H4 (cell line): ENCODE measurements at regions not wholly inside any gene's neighbourhood (a gene's known extent, or its start where the extent isn't known, plus 50 kb on each side); places are given as distances from the start of the nearest gene placed in this dataset.

Experiments
- DNase-seq: peaks from one replicate; pipeline ENCODE4 v3.0.0-alpha.2; 2015; ENCODE audit warnings: low spot score

- DNase-seq, result no peak
These were observed 170.1 kb upstream of the PITX1 start for GRCh38 chr5:135204151-135204600.

DNA sequence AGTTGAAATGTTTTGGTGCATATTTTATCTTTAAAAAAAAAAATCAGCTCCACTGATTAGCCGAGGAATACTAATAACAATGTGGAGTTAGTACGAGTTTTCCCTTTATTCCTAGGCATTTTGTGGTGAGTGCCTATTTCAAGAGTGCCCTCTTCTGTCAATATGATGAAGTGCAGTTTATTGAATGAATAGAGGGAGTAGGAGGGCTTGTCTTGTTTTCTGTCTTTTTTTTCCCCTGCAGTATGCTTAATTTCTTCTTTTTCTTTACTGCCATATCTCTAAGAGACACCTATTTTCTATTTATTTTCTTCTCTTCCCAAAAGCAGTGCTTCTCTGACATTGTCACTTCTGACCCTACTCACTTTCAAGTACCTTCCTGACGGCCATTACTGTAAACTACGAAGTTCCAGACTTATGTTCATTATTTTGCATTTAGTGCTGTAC lies 169.6 kb upstream of the PITX1 start:
- DNase-seq, result no peak

DNA sequence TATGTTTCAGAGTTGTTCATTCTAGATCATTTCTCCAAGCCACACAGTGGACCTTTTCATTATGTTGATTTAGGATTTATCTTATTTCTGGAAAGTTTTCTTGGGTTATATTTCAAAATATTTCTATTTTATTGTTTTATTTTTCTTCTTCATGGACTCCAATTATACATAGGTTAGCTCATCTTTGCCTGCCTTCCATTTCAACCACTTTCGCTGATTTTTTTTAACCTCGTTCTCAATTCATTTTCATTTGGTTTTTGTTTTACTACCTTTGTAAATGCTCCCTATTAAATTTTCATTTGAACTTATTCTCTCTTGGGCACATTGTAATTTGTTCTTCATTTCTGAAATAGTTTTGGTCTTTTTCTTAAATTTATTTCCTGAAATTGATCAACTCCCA lies 169.0 kb upstream of the PITX1 start:
- DNase-seq, result no peak

DNA sequence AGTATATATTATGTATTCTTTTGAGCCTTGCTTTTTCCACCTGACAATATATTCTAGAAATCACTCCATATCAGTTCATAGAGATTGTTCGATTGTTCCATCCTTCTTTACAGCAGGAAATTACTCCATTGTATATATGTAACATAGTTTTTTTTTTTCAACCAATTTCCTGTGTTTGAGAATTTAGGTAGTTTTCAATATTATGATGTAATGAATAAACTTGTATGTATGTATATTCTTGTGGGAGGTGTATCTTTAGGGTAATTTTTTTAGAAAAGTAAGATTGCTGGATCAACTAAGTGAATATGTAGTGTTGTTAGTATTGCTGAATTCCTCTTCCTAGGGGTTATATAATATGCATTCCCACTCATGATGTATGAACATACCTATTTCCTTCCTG lies 165.9 kb upstream of the PITX1 start:
- no peak for DNase-seq

GRCh38 chr5:135196483-135196882 lies 162.5 kb upstream of the PITX1 start:
- DNase-seq, result no peak

DNA sequence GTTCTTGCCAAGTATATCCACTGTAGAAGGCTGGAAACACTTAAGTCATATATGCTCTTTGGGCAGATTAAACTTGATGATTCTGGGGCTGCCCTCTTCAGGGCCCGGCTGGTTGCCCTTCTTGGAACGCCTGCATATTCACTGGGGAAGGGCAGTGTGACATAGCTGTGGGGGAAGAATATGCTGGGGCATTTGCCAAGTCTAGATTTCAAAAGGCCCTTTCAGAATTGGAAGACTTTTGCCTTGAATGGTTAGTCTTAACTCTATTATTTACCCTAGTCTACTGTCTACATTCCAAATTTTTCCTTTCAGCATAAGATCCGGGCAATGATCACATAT lies 161.2 kb upstream of the PITX1 start:
- no peak for DNase-seq

- DNase-seq, result no peak
These were observed 160.7 kb upstream of the PITX1 start for GRCh38 chr5:135194573-135195269.

DNA sequence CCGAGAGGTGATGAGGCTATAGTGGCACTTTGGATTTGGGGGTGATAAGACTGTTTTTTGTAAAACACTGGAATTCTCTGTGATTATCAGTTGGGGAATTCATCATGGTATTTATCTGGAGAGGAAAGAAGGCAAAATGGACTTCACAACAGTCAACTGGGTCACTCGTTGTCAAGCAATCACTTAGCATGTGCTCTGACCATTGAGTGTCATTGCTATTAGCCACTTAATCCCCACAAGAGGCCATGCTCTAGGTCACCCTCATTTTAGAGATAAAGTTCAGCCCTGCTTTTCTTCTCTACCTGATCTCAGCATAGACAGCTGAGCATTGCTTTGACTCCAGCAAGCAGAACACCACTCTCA lies 160.1 kb upstream of the PITX1 start:
- no peak for DNase-seq

- DNase-seq, result peak; percentile 7
These were observed 159.4 kb upstream of the PITX1 start for GRCh38 chr5:135193213-135194125.

DNA sequence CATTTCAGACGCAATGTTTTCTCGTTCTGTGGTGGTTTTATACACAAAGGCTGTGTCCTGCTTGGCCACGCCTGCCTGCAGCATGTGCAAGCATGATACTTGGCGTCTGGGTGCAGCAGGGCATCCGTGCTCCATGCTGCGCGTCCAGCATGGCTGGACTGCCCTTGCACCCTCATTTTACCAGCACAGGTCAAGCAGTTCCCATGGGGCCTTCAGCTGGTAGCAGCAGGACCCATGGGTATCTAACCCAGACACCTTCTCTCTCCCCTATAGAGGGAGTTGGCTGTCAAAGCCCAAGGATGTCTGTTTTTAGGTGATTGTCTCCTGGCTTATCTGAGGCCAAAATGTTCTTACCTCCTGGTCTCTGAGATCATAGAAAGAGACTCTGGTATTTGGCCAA lies 158.3 kb upstream of the PITX1 start:
- DNase-seq, result no peak

GRCh38 chr5:135191084-135191826 lies 157.2 kb upstream of the PITX1 start:
- peak; percentile 83 for DNase-seq

- DNase-seq, result no peak
These were observed 156.5 kb upstream of the PITX1 start for GRCh38 chr5:135190416-135191083.

DNA sequence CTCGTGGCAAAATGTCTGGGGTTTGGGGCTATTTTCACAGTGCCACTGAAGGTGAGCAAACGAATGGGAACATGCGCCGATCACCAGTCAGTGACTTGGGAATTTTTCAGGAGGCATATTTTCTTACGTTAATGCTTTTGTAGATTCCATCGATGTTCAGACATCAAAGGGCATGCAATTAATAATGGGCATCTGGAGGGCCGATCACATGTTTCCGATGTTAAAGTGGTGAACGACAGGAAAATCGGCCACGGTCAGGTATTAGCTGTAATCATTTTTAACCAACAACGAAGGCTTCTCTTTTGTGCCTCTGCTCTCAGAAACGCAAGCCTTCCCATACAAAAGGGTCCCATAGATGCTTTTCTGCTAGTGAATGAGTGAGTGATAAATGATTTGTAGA lies 155.0 kb upstream of the PITX1 start:
- no peak for DNase-seq

GRCh38 chr5:135188233-135188914 lies 154.3 kb upstream of the PITX1 start:
- DNase-seq, result no peak

- DNase-seq, result no peak
These were observed 152.9 kb upstream of the PITX1 start for GRCh38 chr5:135186662-135187522.

GRCh38 chr5:135185481-135186065 lies 151.5 kb upstream of the PITX1 start:
- DNase-seq, result peak; percentile 55

GRCh38 chr5:135184646-135185045 lies 150.6 kb upstream of the PITX1 start:
- DNase-seq, result no peak

DNA sequence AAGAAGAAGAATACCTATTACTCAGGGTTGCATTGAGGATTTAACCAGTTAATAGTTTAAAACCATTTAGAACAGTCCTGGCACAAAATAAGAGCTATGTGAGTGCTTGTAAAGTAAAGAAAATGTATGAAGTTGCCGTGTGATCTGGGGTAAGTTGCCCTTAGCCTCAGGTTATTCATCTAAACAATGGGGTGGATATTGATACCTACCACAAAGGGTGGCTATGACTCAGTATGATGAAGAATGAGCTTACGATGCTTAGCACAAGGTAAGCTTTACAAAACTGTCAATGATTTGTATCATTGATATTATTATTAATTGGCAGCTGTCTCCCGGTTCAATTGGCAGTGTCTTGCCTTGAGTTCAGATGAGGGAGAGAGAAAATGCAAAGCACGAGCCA lies 149.4 kb upstream of the PITX1 start:
- DNase-seq, result no peak

DNA sequence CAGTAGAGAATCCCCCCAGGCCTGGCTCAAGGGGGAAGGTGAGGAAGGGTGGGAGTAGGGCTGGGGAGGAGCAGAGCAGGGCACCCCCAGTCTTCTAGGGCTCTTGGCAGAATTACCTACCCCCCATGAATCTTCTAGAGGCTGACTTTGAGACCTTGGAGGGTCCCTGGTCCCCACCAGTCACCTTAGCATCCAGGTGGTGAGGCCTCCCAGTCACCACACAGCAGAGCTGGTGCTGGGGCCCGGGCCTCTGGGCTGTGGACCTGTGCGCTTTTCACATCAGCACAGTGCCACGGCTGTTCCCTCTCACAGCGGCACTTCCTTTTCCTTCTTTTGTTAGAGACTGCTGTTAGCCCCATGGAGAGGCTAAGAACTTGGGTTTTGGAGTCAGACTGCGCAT lies 148.6 kb upstream of the PITX1 start:
- no peak for DNase-seq

DNA sequence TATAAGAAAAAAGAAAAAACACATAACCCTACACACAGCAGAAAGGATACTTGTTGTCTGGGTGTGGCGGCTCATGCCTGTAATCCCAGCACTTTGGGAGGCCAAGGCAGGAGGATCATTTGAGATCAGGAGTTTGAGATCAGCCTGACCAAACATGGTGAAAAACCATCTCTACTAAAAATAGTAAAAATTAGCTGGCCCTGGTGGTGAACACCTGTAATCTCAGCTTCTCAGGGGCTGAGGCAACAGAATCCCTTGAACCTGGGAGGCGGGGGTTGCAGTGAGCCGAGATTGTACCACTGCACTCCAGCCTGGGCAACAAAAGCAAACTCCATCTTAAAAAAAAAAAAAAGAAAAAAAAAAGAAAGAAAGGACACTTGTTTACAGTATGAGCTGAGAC lies 147.6 kb upstream of the PITX1 start:
- DNase-seq, result no peak
